ENCODE measurements at regions not wholly inside any gene's neighbourhood (a gene's known extent, or its start where the extent isn't known, plus 50 kb on each side); places are given as distances from the start of the nearest gene placed in this dataset.
"Not testable (repeated sequence)": the region's sequence is repeated elsewhere in the genome, so short reads cannot be mapped to it uniquely, and the experiment has no call there.

DNA sequence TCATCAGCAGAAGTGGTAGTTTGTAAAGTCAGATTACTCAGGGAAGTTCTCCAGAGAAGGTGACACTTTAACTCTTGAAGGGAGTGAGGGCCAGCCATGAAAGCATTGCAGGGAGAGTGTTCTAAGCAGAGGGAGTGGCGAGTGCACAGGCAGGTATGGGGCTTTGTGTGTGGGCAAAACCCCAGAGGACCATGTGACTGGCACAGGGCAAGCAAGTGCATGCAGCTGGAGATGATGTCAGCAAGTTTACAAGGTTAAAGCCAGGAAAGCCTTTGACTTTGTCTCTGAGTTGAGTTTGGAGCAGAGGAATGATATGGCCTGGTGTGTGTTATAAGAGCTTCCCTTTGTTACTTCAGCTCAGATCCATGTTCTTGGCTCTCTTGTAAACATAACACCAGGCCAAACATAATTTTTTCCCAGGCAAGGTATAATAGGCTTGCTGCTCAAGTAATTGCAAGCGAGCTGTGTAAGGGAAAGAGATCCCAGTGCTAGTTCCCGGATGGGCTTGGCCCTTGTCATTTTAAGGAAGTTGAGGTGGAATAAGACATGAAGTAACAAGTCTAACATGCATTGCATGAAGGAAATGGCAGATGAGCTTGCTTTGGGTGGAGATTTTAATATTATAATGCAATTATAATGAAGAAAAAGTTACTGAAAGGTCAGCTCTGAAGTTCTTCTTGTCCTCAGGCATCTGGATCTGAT, 341.1 kb upstream of the LRRC3B start (continued):
- TF ChIP-seq, protein P1, sequence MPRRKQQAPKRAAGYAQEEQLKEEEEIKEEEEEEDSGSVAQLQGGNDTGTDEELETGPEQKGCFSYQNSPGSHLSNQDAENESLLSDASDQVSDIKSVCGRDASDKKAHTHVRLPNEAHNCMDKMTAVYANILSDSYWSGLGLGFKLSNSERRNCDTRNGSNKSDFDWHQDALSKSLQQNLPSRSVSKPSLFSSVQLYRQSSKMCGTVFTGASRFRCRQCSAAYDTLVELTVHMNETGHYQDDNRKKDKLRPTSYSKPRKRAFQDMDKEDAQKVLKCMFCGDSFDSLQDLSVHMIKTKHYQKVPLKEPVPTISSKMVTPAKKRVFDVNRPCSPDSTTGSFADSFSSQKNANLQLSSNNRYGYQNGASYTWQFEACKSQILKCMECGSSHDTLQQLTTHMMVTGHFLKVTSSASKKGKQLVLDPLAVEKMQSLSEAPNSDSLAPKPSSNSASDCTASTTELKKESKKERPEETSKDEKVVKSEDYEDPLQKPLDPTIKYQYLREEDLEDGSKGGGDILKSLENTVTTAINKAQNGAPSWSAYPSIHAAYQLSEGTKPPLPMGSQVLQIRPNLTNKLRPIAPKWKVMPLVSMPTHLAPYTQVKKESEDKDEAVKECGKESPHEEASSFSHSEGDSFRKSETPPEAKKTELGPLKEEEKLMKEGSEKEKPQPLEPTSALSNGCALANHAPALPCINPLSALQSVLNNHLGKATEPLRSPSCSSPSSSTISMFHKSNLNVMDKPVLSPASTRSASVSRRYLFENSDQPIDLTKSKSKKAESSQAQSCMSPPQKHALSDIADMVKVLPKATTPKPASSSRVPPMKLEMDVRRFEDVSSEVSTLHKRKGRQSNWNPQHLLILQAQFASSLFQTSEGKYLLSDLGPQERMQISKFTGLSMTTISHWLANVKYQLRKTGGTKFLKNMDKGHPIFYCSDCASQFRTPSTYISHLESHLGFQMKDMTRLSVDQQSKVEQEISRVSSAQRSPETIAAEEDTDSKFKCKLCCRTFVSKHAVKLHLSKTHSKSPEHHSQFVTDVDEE (CRISPR knock-in tag; IDR thresholded peaks at IDR 0.05) = no peak
- TF ChIP-seq, protein P2, sequence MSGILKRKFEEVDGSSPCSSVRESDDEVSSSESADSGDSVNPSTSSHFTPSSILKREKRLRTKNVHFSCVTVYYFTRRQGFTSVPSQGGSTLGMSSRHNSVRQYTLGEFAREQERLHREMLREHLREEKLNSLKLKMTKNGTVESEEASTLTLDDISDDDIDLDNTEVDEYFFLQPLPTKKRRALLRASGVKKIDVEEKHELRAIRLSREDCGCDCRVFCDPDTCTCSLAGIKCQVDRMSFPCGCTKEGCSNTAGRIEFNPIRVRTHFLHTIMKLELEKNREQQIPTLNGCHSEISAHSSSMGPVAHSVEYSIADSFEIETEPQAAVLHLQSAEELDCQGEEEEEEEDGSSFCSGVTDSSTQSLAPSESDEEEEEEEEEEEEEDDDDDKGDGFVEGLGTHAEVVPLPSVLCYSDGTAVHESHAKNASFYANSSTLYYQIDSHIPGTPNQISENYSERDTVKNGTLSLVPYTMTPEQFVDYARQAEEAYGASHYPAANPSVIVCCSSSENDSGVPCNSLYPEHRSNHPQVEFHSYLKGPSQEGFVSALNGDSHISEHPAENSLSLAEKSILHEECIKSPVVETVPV (CRISPR knock-in tag; IDR thresholded peaks at IDR 0.05) = no peak
- no peak for TF ChIP-seq RARB (CRISPR knock-in tag; IDR thresholded peaks at IDR 0.05)

DNA sequence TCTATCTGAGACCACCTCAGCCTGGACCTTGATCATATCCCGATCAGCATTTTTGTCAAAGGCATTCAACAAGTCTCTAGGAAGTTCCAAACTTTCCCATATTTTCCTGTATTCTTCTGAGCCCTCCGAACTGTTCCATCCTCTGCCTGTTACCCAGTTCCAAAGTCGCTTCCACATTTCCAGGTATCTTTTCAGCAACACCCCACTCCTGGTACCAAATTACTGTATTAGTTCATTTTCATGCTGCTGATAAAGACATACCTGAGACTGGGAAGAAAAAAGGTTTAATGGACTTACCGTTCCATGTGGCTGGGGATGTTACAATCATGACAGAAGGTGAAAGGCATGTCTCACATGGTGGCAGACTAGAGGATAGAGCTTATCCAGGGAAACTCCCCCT, 338.1 kb upstream of the LRRC3B start:
- ATAC-seq = not testable (repeated sequence)

DNA sequence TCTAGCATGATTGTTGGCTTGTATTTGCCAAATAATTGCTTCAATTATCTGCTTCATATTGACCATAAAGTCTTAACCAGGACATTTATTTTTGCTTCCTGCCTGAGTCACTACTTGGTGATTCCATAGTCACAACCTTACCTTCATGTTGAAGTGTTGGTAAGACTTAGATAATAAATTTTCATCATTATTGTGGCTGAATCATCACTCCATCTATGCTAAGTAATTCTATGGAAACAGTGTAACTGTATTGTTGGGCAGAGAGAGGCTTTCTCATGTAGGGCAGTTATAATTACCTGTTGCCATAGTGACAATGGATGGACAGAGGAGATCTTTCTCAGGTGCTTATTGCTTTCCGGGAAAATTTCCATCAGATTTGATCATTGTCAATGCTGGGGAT, 330.7 kb upstream of the LRRC3B start:
- ATAC-seq = no peak
- no peak for TF ChIP-seq TOX (CRISPR knock-in tag; IDR thresholded peaks at IDR 0.05; ENCODE audit: borderline replicate concordance)
- TF ChIP-seq, protein P3, sequence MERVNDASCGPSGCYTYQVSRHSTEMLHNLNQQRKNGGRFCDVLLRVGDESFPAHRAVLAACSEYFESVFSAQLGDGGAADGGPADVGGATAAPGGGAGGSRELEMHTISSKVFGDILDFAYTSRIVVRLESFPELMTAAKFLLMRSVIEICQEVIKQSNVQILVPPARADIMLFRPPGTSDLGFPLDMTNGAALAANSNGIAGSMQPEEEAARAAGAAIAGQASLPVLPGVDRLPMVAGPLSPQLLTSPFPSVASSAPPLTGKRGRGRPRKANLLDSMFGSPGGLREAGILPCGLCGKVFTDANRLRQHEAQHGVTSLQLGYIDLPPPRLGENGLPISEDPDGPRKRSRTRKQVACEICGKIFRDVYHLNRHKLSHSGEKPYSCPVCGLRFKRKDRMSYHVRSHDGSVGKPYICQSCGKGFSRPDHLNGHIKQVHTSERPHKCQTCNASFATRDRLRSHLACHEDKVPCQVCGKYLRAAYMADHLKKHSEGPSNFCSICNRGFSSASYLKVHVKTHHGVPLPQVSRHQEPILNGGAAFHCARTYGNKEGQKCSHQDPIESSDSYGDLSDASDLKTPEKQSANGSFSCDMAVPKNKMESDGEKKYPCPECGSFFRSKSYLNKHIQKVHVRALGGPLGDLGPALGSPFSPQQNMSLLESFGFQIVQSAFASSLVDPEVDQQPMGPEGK (CRISPR knock-in tag; IDR thresholded peaks at IDR 0.05; ENCODE audit: borderline replicate concordance) = no peak
- TF ChIP-seq ARNTL (CRISPR knock-in tag; IDR thresholded peaks at IDR 0.05; ENCODE audit: borderline replicate concordance, low read depth) = no peak
- TF ChIP-seq GLIS3 (CRISPR knock-in tag; IDR thresholded peaks at IDR 0.05) = no peak
- TF ChIP-seq, protein P1 (CRISPR knock-in tag; IDR thresholded peaks at IDR 0.05) = no peak
- TF ChIP-seq, protein P2 (CRISPR knock-in tag; IDR thresholded peaks at IDR 0.05) = no peak
- TF ChIP-seq ESRRG (CRISPR knock-in tag; IDR thresholded peaks at IDR 0.05) = no peak
- no peak for TF ChIP-seq BACH2 (CRISPR knock-in tag; IDR thresholded peaks at IDR 0.05; ENCODE audit: borderline replicate concordance)
- TF ChIP-seq ZFP30 (CRISPR knock-in tag; IDR thresholded peaks at IDR 0.05) = no peak
- no peak for TF ChIP-seq ZC3H10 (CRISPR knock-in tag; IDR thresholded peaks at IDR 0.05)
- TF ChIP-seq ISL1 (CRISPR knock-in tag; IDR thresholded peaks at IDR 0.05) = no peak

DNA sequence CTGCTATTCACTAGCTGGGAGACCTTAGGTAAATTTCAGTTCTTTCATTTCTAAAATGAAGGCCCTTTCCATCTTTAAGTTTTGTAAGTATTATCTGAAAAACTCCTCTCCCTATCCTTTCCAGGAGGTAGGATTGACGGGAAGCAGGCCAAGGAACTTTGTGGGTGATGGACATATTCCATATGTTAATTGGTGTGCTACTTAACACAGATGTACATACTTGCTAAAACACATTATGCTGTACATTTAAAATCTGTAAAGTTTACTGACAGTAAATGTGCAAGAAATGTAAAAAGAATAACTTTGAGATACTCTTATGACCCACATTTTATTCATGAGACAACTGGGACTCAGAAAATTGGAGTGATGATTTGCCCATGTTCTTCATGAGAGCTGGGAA, 329.8 kb upstream of the LRRC3B start:
- no peak for ATAC-seq
- TF ChIP-seq, protein P1 (CRISPR knock-in tag; IDR thresholded peaks at IDR 0.05) = no peak
- TF ChIP-seq ESRRG (CRISPR knock-in tag; IDR thresholded peaks at IDR 0.05) (no peak), ISL1 (CRISPR knock-in tag; IDR thresholded peaks at IDR 0.05) (no peak), TCF4 (CRISPR knock-in tag; IDR thresholded peaks at IDR 0.05; ENCODE audit: borderline replicate concordance) (no peak), ARNTL (CRISPR knock-in tag; IDR thresholded peaks at IDR 0.05; ENCODE audit: borderline replicate concordance, low read depth) (no peak), GLIS3 (CRISPR knock-in tag; IDR thresholded peaks at IDR 0.05) (no peak), OSR1 (CRISPR knock-in tag; IDR thresholded peaks at IDR 0.05) (no peak), SNAI2 (CRISPR knock-in tag; IDR thresholded peaks at IDR 0.05) (no peak), TOX (CRISPR knock-in tag; IDR thresholded peaks at IDR 0.05; ENCODE audit: borderline replicate concordance) (no peak), ZC3H10 (CRISPR knock-in tag; IDR thresholded peaks at IDR 0.05) (no peak), PPARA (CRISPR knock-in tag; IDR thresholded peaks at IDR 0.05; ENCODE audit: borderline replicate concordance) (no peak), BACH2 (CRISPR knock-in tag; IDR thresholded peaks at IDR 0.05; ENCODE audit: borderline replicate concordance) (no peak), RARB (CRISPR knock-in tag; IDR thresholded peaks at IDR 0.05) (no peak)
- TF ChIP-seq, protein P4, sequence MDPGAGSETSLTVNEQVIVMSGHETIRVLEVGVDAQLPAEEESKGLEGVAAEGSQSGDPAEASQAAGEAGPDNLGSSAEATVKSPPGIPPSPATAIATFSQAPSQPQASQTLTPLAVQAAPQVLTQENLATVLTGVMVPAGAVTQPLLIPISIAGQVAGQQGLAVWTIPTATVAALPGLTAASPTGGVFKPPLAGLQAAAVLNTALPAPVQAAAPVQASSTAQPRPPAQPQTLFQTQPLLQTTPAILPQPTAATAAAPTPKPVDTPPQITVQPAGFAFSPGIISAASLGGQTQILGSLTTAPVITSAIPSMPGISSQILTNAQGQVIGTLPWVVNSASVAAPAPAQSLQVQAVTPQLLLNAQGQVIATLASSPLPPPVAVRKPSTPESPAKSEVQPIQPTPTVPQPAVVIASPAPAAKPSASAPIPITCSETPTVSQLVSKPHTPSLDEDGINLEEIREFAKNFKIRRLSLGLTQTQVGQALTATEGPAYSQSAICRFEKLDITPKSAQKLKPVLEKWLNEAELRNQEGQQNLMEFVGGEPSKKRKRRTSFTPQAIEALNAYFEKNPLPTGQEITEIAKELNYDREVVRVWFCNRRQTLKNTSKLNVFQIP (CRISPR knock-in tag; IDR thresholded peaks at IDR 0.05; ENCODE audit: borderline replicate concordance, low read depth) = no peak

All from SK-N-SH treated with all-trans-retinoic acid at 6 μM for 48 hours (cell line).